Gastrocnemius medialis (tissue), 4 donors: ENCODE measurements at regions not wholly inside any gene's neighbourhood (a gene's known extent, or its start where the extent isn't known, plus 50 kb on each side); places are given as distances from the start of the nearest gene placed in this dataset.
"Not testable (repeated sequence)": the region's sequence is repeated elsewhere in the genome, so short reads cannot be mapped to it uniquely, and the experiment has no call there.

Experiments
- ATAC-seq, 2 donors: fragments of 150-250 bp; one replicate each; pipeline ENCODE4 v1.9.1; 2016
- DNase-seq, 2 donors: peaks; one replicate each; pipeline ENCODE4 v3.0.0-alpha.2; 2019
- H3K27ac ChIP-seq, 4 donors: fragments of 200-600 bp; sonication (generic); 1 replicate in 1 of 4; 2 replicates in 3 of 4; pipeline ENCODE4 v1.5.1; 2016 to 2018; ENCODE audit warnings: mild to moderate bottlenecking in 2 of 4, moderate library complexity in 1 of 4
- H3K27me3 ChIP-seq, 3 donors: fragments of 200-600 bp; sonication (generic) in 2 of 3; 1 replicate in 1 of 3; 2 replicates in 2 of 3; pipeline versions ENCODE4 v1.5.1 to v1.6.0; 2016 to 2019; ENCODE audit warnings: mild to moderate bottlenecking in 1 of 3, moderate library complexity in 1 of 3
- H3K36me3 ChIP-seq, 2 donors: fragments of 200-600 bp; sonication (generic) in 1 of 2; one replicate each; pipeline ENCODE4 v1.5.1; 2017 to 2018
- H3K4me1 ChIP-seq, 2 donors: fragments of 200-600 bp; sonication (generic) in 1 of 2; one replicate each; pipeline ENCODE4 v1.5.1; 2016 to 2017; ENCODE audit warnings: mild to moderate bottlenecking in 2 of 2
- H3K4me3 ChIP-seq, 4 donors: fragments of 200-600 bp; sonication (generic) in 3 of 4; 1 replicate in 1 of 4; 2 replicates in 3 of 4; pipeline ENCODE4 v1.5.1; 2016 to 2019; ENCODE audit warnings: mild to moderate bottlenecking in 2 of 4
- H3K9me3 ChIP-seq, 3 donors: fragments of 200-600 bp; sonication (generic) in 2 of 3; 1 replicate in 1 of 3; 2 replicates in 2 of 3; pipeline ENCODE4 v1.5.1; 2016 to 2019
- CTCF ChIP-seq, 5 experiments: fragments of 450-650 bp in 3 of 5; fragments of 200-600 bp in 2 of 5; sonication (generic) in 2 of 5; IDR thresholded peaks in 4 of 5; conservative IDR thresholded peaks in 1 of 5; 1 replicate in 4 of 5; 2 replicates in 1 of 5; pipeline ENCODE4 v1.5.1; 2016 to 2019; ENCODE audit warnings: antibody characterized with exemption in 5 of 5, mild to moderate bottlenecking in 3 of 5, moderate library complexity in 3 of 5
- POLR2A ChIP-seq, 2 donors: fragments of 450-650 bp; IDR thresholded peaks; one replicate each; pipeline ENCODE4 v1.6.1; 2017; ENCODE audit warnings: antibody characterized with exemption in 2 of 2, mild to moderate bottlenecking in 2 of 2, moderate library complexity in 2 of 2
- in situ Hi-C, 4 donors: fragments of 200-750 bp; cut with MboI; loops; one replicate each; pipeline versions ENCODE4 v1.15.0 to v1.8.0; 2017; ENCODE audit warnings: low sequenced_read_pairs in 4 of 4
- intact Hi-C: fragments of 100-400 bp; cut with DNase I; formaldehyde crosslinking; loops from one replicate; pipeline ENCODE4 v1.15.1; 2023; ENCODE audit warnings: low total_unique reads

GRCh38 chr3:153567556-153567955, 405.5 kb downstream of the RAP2B start:
- Histone ChIP-seq H3K4me1 (no peaks in the 10 kb centered on the region), H3K27ac (no peak overlapping the region), H3K9me3 (peaks cover 0 to 10% (median 0%) of the 10 kb centered on the region in 3 donors), H3K4me3 (no peak overlapping the region), H3K36me3 (no peaks in the 10 kb centered on the region), H3K27me3 (no peaks in the 10 kb centered on the region)
- intact Hi-C loops, result no loop called here
- ATAC-seq (no peak), DNase-seq (no peak)
- in situ Hi-C loops, result no loop called here
- TF ChIP-seq POLR2A (IDR thresholded peaks at IDR 0.05) (no peak), CTCF (IDR thresholded peaks at IDR 0.05 in 4 of 5, conservative IDR thresholded peaks at IDR 0.05 in 1 of 5) (no peak)

- H3K9me3 ChIP-seq, H3K27ac ChIP-seq, ATAC-seq, H3K4me3 ChIP-seq, H3K4me1 ChIP-seq, DNase-seq, intact Hi-C loops, H3K36me3 ChIP-seq, H3K27me3 ChIP-seq, in situ Hi-C loops: not testable (repeated sequence)
These were observed 408.5 kb downstream of the RAP2B start for GRCh38 chr3:153570481-153570880.

GRCh38 chr3:153572165-153572564, 410.1 kb downstream of the RAP2B start:
- no peak for TF ChIP-seq POLR2A (IDR thresholded peaks at IDR 0.05)
- no peaks in the 10 kb centered on the region for H3K4me1 ChIP-seq
- ATAC-seq (no peak), DNase-seq (no peak)
- no peaks in the 10 kb centered on the region for H3K36me3 ChIP-seq
- H3K27me3 ChIP-seq, result no peaks in the 10 kb centered on the region
- in situ Hi-C loops (no loop called here), intact Hi-C loops (no loop called here)
- no peak overlapping the region for H3K27ac ChIP-seq
- no peak overlapping the region for H3K4me3 ChIP-seq
- no peaks in the 10 kb centered on the region for H3K9me3 ChIP-seq

- DNase-seq (no peak), ATAC-seq (no peak)
- Histone ChIP-seq H3K36me3 (no peaks in the 10 kb centered on the region), H3K27me3 (no peaks in the 10 kb centered on the region), H3K4me1 (no peaks in the 10 kb centered on the region), H3K27ac (no peak overlapping the region), H3K9me3 (no peaks in the 10 kb centered on the region), H3K4me3 (no peak overlapping the region)
- intact Hi-C loops, result no loop called here
- no peak for TF ChIP-seq CTCF (IDR thresholded peaks at IDR 0.05 in 4 of 5, conservative IDR thresholded peaks at IDR 0.05 in 1 of 5)
- TF ChIP-seq POLR2A (IDR thresholded peaks at IDR 0.05), result no peak
- in situ Hi-C loops, result no loop called here
These were observed 410.6 kb downstream of the RAP2B start for GRCh38 chr3:153572654-153573053.

GRCh38 chr3:153573481-153573880, 411.5 kb downstream of the RAP2B start:
- ATAC-seq (no peak), DNase-seq (no peak)
- Histone ChIP-seq H3K9me3 (no peaks in the 10 kb centered on the region), H3K4me3 (no peak overlapping the region), H3K36me3 (no peaks in the 10 kb centered on the region), H3K4me1 (no peaks in the 10 kb centered on the region), H3K27ac (no peak overlapping the region), H3K27me3 (no peaks in the 10 kb centered on the region)
- TF ChIP-seq POLR2A (IDR thresholded peaks at IDR 0.05) (no peak), CTCF (IDR thresholded peaks at IDR 0.05 in 4 of 5, conservative IDR thresholded peaks at IDR 0.05 in 1 of 5) (no peak)
- in situ Hi-C loops (no loop called here), intact Hi-C loops (no loop called here)

- no peaks in the 10 kb centered on the region for H3K27me3 ChIP-seq
- intact Hi-C loops (no loop called here), in situ Hi-C loops (no loop called here)
- TF ChIP-seq POLR2A (IDR thresholded peaks at IDR 0.05) (no peak), CTCF (IDR thresholded peaks at IDR 0.05 in 4 of 5, conservative IDR thresholded peaks at IDR 0.05 in 1 of 5) (no peak)
- no peak overlapping the region for H3K4me3 ChIP-seq
- DNase-seq, result no peak
- no peak for ATAC-seq
- H3K27ac ChIP-seq, result no peak overlapping the region
- no peaks in the 10 kb centered on the region for H3K4me1 ChIP-seq
- H3K36me3 ChIP-seq, result no peaks in the 10 kb centered on the region
- no peaks in the 10 kb centered on the region for H3K9me3 ChIP-seq
These were observed 412.4 kb downstream of the RAP2B start for GRCh38 chr3:153574445-153574844.
